Right atrium auricular region (tissue), 2 donors: ENCODE measurements at regions not wholly inside any gene's neighbourhood (a gene's known extent, or its start where the extent isn't known, plus 50 kb on each side); places are given as distances from the start of the nearest gene placed in this dataset.
"Not testable (repeated sequence)": the region's sequence is repeated elsewhere in the genome, so short reads cannot be mapped to it uniquely, and the experiment has no call there.

Source experiments
- DNase-seq: peaks from one replicate; pipeline ENCODE4 v3.0.0-alpha.2; 2019; ENCODE audit warnings: low spot score
- H3K27ac ChIP-seq, 2 donors: fragments of 200-600 bp; sonication (generic); 1 replicate in 1 of 2; 2 replicates in 1 of 2; pipeline ENCODE4 v1.5.1; 2016 to 2019
- H3K27me3 ChIP-seq, 2 donors: fragments of 200-600 bp; sonication (generic); one replicate each; pipeline versions ENCODE4 v1.5.1 to v1.6.0; 2017 to 2019
- H3K36me3 ChIP-seq: fragments of 200-600 bp; sonication (generic); one replicate; pipeline ENCODE4 v1.5.1; 2016
- H3K4me1 ChIP-seq, 2 donors: fragments of 200-600 bp; sonication (generic); one replicate each; pipeline versions ENCODE4 v1.5.1 to v1.6.0; 2017 to 2019
- H3K4me3 ChIP-seq, 2 donors: fragments of 200-600 bp; sonication (generic); 1 replicate in 1 of 2; 2 replicates in 1 of 2; pipeline ENCODE4 v1.5.1; 2017 to 2019; ENCODE audit warnings: mild to moderate bottlenecking in 1 of 2, moderate library complexity in 1 of 2
- H3K9me3 ChIP-seq, 2 donors: fragments of 200-600 bp; sonication (generic); one replicate each; pipeline ENCODE4 v1.5.1; 2019
- TF ChIP-seq, protein P1 (sequence below), 2 donors: fragments of 200-600 bp; sonication (generic); IDR thresholded peaks; one replicate each; pipeline ENCODE4 v1.5.1; 2019; ENCODE audit warnings: antibody characterized with exemption in 2 of 2

DNA sequence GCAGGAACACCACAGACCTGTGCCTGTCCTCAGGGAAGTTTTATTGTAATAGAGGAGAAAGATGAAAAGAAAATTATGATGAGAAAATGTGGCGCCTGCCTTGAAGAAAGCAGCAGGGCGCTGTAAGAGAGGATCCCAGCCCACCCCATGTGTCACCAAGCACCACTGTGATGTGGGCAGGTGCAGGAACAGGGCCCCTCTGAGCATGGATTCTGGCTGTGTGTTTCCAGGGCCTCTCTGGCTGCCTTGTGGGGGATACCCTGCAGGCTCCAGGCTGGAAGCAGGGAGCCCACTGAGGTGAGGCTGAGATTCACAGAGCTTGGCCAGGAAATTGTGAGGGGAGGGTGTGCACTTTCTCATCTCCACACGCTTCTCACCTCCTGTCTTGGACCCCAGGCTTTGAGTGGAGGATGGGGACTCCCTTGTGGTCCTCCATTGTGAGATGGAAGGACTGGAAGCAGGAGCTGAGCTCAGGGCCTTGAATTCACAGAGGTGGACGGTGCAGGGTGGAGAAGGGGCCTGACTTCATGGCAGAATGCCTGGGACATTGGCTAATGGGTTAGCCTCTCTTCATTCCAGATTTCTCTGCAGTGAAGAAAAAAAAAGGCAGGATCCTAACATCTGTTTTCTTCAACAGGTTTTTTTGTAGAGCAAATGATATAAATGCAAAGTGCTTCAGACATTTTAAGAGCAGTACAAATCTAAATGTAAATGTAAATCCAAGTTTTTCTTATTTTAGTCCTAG lies 246.6 kb upstream of the B3GAT1 start:
- H3K9me3 ChIP-seq: no peaks in the 10 kb centered on the region
- no peaks in the 10 kb centered on the region for H3K4me1 ChIP-seq
- TF ChIP-seq, protein P1, sequence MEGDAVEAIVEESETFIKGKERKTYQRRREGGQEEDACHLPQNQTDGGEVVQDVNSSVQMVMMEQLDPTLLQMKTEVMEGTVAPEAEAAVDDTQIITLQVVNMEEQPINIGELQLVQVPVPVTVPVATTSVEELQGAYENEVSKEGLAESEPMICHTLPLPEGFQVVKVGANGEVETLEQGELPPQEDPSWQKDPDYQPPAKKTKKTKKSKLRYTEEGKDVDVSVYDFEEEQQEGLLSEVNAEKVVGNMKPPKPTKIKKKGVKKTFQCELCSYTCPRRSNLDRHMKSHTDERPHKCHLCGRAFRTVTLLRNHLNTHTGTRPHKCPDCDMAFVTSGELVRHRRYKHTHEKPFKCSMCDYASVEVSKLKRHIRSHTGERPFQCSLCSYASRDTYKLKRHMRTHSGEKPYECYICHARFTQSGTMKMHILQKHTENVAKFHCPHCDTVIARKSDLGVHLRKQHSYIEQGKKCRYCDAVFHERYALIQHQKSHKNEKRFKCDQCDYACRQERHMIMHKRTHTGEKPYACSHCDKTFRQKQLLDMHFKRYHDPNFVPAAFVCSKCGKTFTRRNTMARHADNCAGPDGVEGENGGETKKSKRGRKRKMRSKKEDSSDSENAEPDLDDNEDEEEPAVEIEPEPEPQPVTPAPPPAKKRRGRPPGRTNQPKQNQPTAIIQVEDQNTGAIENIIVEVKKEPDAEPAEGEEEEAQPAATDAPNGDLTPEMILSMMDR (IDR thresholded peaks at IDR 0.05): no peak
- H3K36me3 ChIP-seq: no peaks in the 10 kb centered on the region
- no peak overlapping the region for H3K4me3 ChIP-seq
- DNase-seq: peak; percentile 53
- no peaks in the 10 kb centered on the region for H3K27me3 ChIP-seq
- H3K27ac ChIP-seq: no peak overlapping the region

DNA sequence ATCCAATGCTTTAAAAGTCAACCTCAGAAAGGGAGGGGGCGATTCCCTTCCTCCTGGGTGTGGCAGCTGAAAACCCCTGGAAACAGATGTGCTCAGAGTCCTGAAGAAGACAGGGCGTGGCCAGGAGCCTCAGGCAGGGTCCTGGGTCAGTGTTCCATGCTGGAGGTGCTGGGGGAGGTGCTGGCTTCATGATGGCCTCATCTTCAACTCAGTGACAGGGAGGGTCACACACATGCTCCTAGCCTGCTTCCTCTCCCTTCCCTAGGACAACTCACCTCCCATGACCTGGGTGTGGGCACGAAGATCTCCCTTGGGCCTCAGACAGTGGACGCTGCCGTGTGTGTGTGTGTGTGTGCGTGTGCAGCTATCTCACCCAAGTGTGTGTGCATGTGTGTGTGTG lies 245.6 kb upstream of the B3GAT1 start:
- Histone ChIP-seq H3K4me3 (no peak overlapping the region), H3K9me3 (no peaks in the 10 kb centered on the region), H3K4me1 (no peaks in the 10 kb centered on the region), H3K36me3 (no peaks in the 10 kb centered on the region), H3K27ac (no peak overlapping the region), H3K27me3 (no peaks in the 10 kb centered on the region)
- DNase-seq: no peak
- TF ChIP-seq, protein P1 (IDR thresholded peaks at IDR 0.05): no peak

DNA sequence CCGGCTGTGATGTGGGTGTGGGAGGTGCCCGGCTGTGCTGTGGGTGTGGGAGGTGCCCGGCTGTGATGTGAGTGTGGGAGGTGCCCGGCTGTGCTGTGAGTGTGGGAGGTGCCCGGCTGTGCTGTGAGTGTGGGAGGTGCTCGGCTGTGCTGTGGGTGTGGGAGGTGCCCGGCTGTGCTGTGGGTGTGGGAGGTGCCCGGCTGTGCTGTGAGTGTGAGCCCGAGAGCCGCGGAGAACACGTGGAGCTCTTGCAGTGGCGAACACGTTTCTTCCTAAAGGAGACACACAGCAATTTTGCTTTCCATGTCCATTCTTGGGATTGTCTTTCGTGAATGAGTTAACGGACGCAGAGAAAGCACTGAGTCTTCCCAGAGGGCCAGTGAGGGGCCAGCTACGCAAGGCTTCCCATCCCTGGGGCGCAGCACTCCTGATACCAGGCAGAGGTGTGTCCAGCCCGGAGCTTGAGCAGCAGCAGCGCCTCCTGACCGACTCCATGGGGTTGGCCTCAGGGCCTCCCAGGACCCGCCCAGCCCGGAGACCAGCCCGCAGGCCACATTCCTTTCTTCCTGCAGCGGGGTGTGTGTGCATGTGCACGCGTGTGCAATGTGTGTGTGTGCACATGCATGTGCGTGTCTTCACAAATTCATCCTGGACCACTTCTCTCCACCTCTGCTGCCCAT lies 245.0 kb upstream of the B3GAT1 start:
- H3K4me1 ChIP-seq: no peaks in the 10 kb centered on the region
- TF ChIP-seq, protein P1 (IDR thresholded peaks at IDR 0.05): no peak
- no peaks in the 10 kb centered on the region for H3K36me3 ChIP-seq
- H3K9me3 ChIP-seq: no peaks in the 10 kb centered on the region
- no peaks in the 10 kb centered on the region for H3K27me3 ChIP-seq
- peak; percentile 28 for DNase-seq
- no peak overlapping the region for H3K27ac ChIP-seq
- no peak overlapping the region for H3K4me3 ChIP-seq

DNA sequence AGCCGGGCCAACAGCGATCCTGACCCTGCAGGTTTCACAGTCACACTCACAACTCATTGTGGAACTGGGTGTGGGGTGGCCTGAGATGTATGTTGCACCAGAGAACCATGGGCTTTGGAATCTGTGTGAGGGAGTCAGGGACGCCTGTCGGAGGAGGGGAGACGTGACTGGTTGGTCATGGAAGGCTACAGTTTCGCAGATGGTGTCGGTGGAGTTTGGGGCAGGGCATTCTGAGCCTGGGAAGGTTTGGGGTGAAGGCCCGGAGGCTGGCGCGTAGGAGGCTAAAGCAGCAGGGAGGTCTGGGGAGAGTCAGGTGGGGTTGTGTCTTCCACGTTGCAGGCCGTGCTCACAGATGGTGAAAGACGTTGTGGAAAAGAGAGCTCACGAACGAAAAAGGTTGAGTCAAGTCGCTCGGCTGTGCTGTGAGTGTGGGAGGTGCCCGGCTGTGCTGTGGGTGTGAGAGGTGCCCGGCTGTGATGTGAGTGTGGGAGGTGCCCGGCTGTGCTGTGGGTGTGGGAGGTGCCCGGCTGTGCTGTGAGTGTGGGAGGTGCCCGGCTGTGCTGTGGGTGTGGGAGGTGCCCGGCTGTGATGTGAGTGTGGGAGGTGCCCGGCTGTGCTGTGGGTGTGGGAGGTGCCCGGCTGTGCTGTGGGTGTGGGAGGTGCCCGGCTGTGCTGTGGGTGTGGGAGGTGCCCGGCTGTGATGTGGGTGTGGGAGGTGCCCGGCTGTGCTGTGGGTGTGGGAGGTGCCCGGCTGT lies 244.2 kb upstream of the B3GAT1 start:
- H3K9me3 ChIP-seq, H3K4me3 ChIP-seq, H3K27me3 ChIP-seq, H3K4me1 ChIP-seq, H3K27ac ChIP-seq, H3K36me3 ChIP-seq: not testable (repeated sequence)
- peak; percentile 9 for DNase-seq

DNA sequence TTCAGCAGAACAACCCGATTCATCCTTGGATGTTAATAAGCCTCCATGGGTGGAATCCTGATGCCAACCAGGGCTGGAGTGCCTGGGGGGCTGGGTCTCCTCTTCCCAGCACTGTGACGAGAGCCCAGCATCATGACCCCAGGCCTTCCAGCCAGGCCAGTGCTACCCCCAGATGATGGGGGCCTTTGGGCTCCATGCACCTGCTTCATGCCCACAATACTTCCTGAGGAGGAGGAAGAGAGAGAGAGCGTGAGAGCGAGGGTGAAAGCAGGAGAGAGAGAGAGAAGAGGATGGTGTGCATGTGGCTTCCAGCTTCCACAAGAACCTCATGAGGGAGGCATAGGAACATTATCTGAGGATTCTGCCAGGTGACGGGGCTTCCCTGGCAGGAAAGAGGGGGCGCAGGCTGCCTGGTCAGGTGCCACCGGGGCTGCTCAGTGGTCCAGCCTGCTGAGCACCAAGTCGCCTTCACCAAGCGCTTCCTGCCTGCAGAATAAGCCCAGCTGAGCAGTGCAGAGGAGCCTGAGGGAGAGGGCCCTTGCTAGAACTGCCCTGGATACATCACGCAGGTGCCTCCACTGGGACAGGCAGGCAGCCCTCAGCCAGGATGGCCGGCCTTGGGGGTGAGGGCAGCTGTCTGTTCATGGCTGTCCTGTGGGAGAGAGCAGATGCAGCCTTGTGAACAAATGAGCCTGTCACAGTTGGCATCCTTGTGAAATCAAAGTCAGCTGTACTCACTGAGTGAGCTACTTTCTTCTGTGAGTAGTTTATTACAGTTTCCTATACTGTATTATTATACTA lies 243.3 kb upstream of the B3GAT1 start:
- TF ChIP-seq, protein P1 (IDR thresholded peaks at IDR 0.05): no peak
- DNase-seq: peak; percentile 44
- no peaks in the 10 kb centered on the region for H3K27me3 ChIP-seq

More for the DNA sequence above, 243.3 kb upstream of the B3GAT1 start:
- H3K9me3 ChIP-seq: no peaks in the 10 kb centered on the region
- no peaks in the 10 kb centered on the region for H3K36me3 ChIP-seq
- H3K27ac ChIP-seq: no peak overlapping the region
- H3K4me1 ChIP-seq: no peaks in the 10 kb centered on the region
- H3K4me3 ChIP-seq: no peak overlapping the region
